ELR (cell line): ENCODE measurements at regions not wholly inside any gene's neighbourhood (a gene's known extent, or its start where the extent isn't known, plus 50 kb on each side); places are given as distances from the start of the nearest gene placed in this dataset.

Source experiments
- DNase-seq: peaks from one replicate; pipeline ENCODE4 v3.0.0-alpha.2; 2015; ENCODE audit warnings: low read depth

- peak; percentile 22 for DNase-seq
These were observed 1128.1 kb downstream of the BRINP3 start for GRCh38 chr1:189349607-189350006.

- peak; percentile 22 for DNase-seq
These were observed 1126.6 kb downstream of the BRINP3 start for GRCh38 chr1:189350983-189351616.

- no peak for DNase-seq
These were observed 1125.7 kb downstream of the BRINP3 start for GRCh38 chr1:189351960-189352359.

- DNase-seq: no peak
These were observed 1121.5 kb downstream of the BRINP3 start for GRCh38 chr1:189356206-189356605.

GRCh38 chr1:189357317-189357716 is 1120.3 kb downstream of the BRINP3 start:
- no peak for DNase-seq

GRCh38 chr1:189369612-189370011 is 1108.1 kb downstream of the BRINP3 start:
- no peak for DNase-seq

- no peak for DNase-seq
These were observed 1102.8 kb downstream of the BRINP3 start for GRCh38 chr1:189374816-189375215.

GRCh38 chr1:189405419-189405818 is 1072.2 kb downstream of the BRINP3 start:
- no peak for DNase-seq

- peak; percentile 3 for DNase-seq
These were observed 1067.9 kb downstream of the BRINP3 start for GRCh38 chr1:189409774-189410173.

- DNase-seq: no peak
These were observed 1052.8 kb downstream of the BRINP3 start for GRCh38 chr1:189424746-189425331.

- DNase-seq: peak; percentile 67
These were observed 1048.1 kb downstream of the BRINP3 start for GRCh38 chr1:189429610-189430009.

GRCh38 chr1:189431447-189431846 is 1046.2 kb downstream of the BRINP3 start:
- DNase-seq: no peak

- peak; percentile 27 for DNase-seq
These were observed 1044.9 kb downstream of the BRINP3 start for GRCh38 chr1:189432753-189433152.

- no peak for DNase-seq
These were observed 1043.2 kb downstream of the BRINP3 start for GRCh38 chr1:189434461-189434860.

- DNase-seq: no peak
These were observed 1042.3 kb downstream of the BRINP3 start for GRCh38 chr1:189435398-189435797.

- DNase-seq: no peak
These were observed 1038.9 kb downstream of the BRINP3 start for GRCh38 chr1:189438808-189439207.

- no peak for DNase-seq
These were observed 1014.5 kb downstream of the BRINP3 start for GRCh38 chr1:189463166-189463565.

- no peak for DNase-seq
These were observed 980.9 kb downstream of the BRINP3 start for GRCh38 chr1:189496768-189497167.

- DNase-seq: peak; percentile 39
These were observed 977.9 kb downstream of the BRINP3 start for GRCh38 chr1:189499736-189500135.

GRCh38 chr1:189500778-189501177 is 976.9 kb downstream of the BRINP3 start:
- peak; percentile 26 for DNase-seq

GRCh38 chr1:189510827-189511226 is 966.8 kb downstream of the BRINP3 start:
- no peak for DNase-seq

GRCh38 chr1:189513091-189513490 is 964.6 kb downstream of the BRINP3 start:
- DNase-seq: no peak

- no peak for DNase-seq
These were observed 955.2 kb downstream of the BRINP3 start for GRCh38 chr1:189522441-189522840.

- DNase-seq: peak; percentile 29
These were observed 953.2 kb downstream of the BRINP3 start for GRCh38 chr1:189524501-189524900.
